ENCODE measurements at regions not wholly inside any gene's neighbourhood (a gene's known extent, or its start where the extent isn't known, plus 50 kb on each side); places are given as distances from the start of the nearest gene placed in this dataset.

DNA sequence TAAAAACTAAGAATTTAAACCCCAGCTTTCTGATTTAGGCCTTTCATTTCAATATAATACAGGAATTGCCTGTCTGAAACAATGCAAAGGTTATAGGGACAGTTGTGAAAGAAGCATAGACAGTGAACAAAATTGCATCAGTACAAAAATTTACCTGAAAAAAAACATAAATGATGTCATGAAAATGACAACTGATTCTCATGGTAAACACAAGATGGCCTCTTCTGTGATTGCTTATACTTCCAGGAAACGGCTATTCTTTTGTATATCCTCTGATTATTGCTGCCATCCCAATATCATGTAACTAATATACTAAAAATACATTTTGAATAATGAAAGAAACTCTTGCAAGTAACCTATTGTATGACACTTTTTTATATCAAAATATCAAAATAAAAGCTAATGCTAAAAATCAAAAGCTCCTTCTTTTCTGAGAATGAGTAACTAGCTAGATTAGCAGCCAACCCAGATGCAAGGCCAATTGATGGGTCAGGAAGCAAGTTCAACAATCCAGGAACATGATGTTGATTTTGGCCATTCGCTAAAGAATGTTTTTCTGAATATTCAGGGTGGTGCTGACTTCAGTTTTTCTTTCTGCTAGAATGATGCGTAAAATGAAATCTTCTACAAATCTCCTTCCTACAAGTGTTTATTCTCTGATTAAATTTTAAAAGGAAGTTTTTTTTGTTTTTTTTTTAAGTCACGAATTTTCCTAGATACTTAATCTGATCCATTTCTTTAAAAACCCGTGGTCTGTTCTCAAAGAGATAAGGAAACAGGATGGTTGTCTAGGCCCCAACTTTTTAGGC is 83.6 kb downstream of the ALX1 start:
- H3K27me3 ChIP-seq (replicated peaks; ENCODE audit: insufficient read depth): no peaks in the 10 kb centered on the region
- no peak overlapping the region for H3K4me3 ChIP-seq
- WGBS: 56% methylated on average over 5 of the region's 5 CpGs
- DNase-seq (ENCODE audit: low spot score): no peak
- H3K4me1 ChIP-seq (replicated peaks): no peaks in the 10 kb centered on the region
- intact Hi-C loops (cut with DNase I): no loop called here
- no peaks in the 10 kb centered on the region for H3K36me3 ChIP-seq
- no peaks in the 10 kb centered on the region for H3K9me3 ChIP-seq
- H3K27ac ChIP-seq: no peak overlapping the region
- TF ChIP-seq, protein P1, sequence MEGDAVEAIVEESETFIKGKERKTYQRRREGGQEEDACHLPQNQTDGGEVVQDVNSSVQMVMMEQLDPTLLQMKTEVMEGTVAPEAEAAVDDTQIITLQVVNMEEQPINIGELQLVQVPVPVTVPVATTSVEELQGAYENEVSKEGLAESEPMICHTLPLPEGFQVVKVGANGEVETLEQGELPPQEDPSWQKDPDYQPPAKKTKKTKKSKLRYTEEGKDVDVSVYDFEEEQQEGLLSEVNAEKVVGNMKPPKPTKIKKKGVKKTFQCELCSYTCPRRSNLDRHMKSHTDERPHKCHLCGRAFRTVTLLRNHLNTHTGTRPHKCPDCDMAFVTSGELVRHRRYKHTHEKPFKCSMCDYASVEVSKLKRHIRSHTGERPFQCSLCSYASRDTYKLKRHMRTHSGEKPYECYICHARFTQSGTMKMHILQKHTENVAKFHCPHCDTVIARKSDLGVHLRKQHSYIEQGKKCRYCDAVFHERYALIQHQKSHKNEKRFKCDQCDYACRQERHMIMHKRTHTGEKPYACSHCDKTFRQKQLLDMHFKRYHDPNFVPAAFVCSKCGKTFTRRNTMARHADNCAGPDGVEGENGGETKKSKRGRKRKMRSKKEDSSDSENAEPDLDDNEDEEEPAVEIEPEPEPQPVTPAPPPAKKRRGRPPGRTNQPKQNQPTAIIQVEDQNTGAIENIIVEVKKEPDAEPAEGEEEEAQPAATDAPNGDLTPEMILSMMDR (IDR thresholded peaks at IDR 0.05): no peak
- no peak for TF ChIP-seq POLR2A (IDR thresholded peaks at IDR 0.05)
- TF ChIP-seq POLR2AphosphoS5 (IDR thresholded peaks at IDR 0.05): no peak

DNA sequence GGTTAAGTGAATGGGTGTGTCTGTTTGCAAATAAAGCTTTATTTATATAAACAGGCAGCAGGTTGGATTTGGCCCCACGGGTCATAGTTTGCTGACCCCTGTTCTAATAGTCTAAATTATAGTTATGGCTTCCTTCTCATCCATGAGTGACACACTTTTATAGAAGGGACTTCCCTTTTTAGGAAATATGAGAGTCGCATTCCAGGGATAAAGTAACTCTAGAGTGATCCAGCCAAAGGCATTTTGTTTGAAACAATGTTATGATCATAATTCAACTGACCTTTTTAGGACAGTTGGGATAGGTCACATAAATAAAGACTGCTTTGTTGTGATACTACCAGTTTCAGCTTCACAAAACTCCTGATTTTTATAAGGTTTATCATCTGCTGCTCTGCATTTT is 87.9 kb downstream of the ALX1 start:
- Histone ChIP-seq H3K36me3 (no peaks in the 10 kb centered on the region), H3K27me3 (replicated peaks; ENCODE audit: insufficient read depth) (no peaks in the 10 kb centered on the region), H3K9me3 (no peaks in the 10 kb centered on the region), H3K4me1 (replicated peaks) (no peaks in the 10 kb centered on the region), H3K4me3 (no peak overlapping the region), H3K27ac (no peak overlapping the region)
- TF ChIP-seq POLR2AphosphoS5 (IDR thresholded peaks at IDR 0.05): no peak
- no peak for TF ChIP-seq POLR2A (IDR thresholded peaks at IDR 0.05)
- TF ChIP-seq, protein P1 (IDR thresholded peaks at IDR 0.05): no peak
- 40% methylated on average over 2 of the region's 2 CpGs for WGBS
- intact Hi-C loops (cut with DNase I): no loop called here
- DNase-seq (ENCODE audit: low spot score): no peak

DNA sequence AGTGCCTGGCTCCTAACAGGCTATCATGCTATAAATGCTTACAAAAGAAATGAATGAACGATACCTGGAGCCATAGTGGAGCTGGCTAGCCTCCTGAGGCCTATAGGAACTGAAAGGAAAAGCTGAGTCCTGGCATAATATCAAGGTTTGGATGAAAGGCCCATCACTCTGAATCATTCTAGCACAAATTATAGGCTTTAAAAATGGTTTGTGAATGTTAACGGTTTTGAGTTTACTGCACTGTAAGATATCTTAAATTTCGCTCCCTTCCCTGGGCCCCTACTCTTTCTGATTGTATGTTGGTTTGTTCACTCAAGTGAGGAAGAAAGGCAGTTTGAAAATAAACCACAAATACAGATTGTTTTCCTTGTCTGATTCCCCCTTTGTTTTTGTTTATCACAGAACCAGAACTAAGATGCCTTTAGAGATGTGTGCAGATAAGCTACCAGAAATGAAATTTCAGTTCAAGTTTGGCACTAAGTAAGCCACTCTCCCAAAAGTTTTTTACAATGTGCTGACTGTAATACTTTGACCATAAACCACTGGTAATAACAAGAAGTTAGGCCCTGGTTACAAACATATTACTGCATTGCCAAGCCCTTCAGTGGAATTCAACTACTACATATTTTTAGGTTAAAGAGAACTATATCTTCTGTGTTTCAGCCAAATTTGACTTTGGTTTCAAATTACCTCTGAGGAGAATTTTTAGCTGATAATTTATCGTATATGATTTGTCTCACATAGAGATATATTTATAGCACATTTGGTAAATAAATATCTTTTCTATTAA is 89.5 kb downstream of the ALX1 start:
- no peaks in the 10 kb centered on the region for H3K4me1 ChIP-seq (replicated peaks)
- WGBS: 52% methylated on average over 4 of the region's 4 CpGs
- no peak overlapping the region for H3K27ac ChIP-seq
- no peaks in the 10 kb centered on the region for H3K27me3 ChIP-seq (replicated peaks; ENCODE audit: insufficient read depth)
- no peaks in the 10 kb centered on the region for H3K9me3 ChIP-seq
- intact Hi-C loops (cut with DNase I): no loop called here
- no peak for DNase-seq (ENCODE audit: low spot score)
- TF ChIP-seq POLR2A (IDR thresholded peaks at IDR 0.05) (no peak), POLR2AphosphoS5 (IDR thresholded peaks at IDR 0.05) (no peak)
- TF ChIP-seq, protein P1 (IDR thresholded peaks at IDR 0.05): no peak
- H3K36me3 ChIP-seq: no peaks in the 10 kb centered on the region
- no peak overlapping the region for H3K4me3 ChIP-seq

DNA sequence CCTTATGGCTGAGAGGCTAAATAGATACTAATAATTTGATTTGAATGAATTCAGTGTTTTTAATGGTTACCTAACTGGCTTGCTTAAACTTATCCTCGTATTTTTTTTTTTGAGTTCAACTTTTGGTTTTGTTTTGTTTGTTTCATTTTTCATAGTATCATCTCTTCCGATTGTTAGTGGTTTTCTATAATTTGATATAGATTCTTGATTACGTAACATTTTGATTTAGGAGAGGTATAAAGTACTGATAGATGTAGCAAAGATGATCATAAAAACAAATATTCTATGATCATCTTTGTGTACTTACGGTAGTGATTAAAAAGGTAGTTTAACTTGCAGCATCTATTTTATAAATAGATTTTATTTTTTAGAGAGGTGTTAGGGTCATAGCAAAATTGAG is 93.0 kb downstream of the ALX1 start:
- Histone ChIP-seq H3K4me1 (replicated peaks) (no peaks in the 10 kb centered on the region), H3K27me3 (replicated peaks; ENCODE audit: insufficient read depth) (no peaks in the 10 kb centered on the region), H3K36me3 (no peaks in the 10 kb centered on the region), H3K27ac (no peak overlapping the region), H3K4me3 (no peak overlapping the region), H3K9me3 (no peaks in the 10 kb centered on the region)
- no peak for DNase-seq (ENCODE audit: low spot score)
- TF ChIP-seq POLR2A (IDR thresholded peaks at IDR 0.05) (no peak), POLR2AphosphoS5 (IDR thresholded peaks at IDR 0.05) (no peak)
- TF ChIP-seq, protein P1 (IDR thresholded peaks at IDR 0.05): no peak
- intact Hi-C loops (cut with DNase I): no loop called here
- WGBS: 96% methylated on average over 4 of the region's 4 CpGs
